MM.1S (cell line): ENCODE measurements at regions not wholly inside any gene's neighbourhood (a gene's known extent, or its start where the extent isn't known, plus 50 kb on each side); places are given as distances from the start of the nearest gene placed in this dataset.

Experiments
- DNase-seq: peaks from one replicate; pipeline ENCODE4 v3.0.0-alpha.2; 2015
- H2AFZ ChIP-seq: fragments of 300-600 bp; sonication (generic); 2 replicates; pipeline ENCODE4 v1.6.0; 2016; ENCODE audit warnings: antibody characterized with exemption, low read length
- H3F3A ChIP-seq: fragments of 300-600 bp; sonication (generic); 2 replicates; pipeline ENCODE4 v1.6.1; 2016; ENCODE audit warnings: mild to moderate bottlenecking, antibody characterized with exemption, low read length, moderate library complexity, mixed read lengths; ENCODE audit not compliant: insufficient read depth
- H3K27ac ChIP-seq: fragments of 300-600 bp; sonication (generic); 2 replicates; pipeline ENCODE4 v1.5.1; 2016; ENCODE audit warnings: mild to moderate bottlenecking, low read length
- H3K27me3 ChIP-seq: fragments of 300-600 bp; sonication (generic); replicated peaks from 2 replicates; pipeline ENCODE4 v1.6.0; 2016; ENCODE audit warnings: low read length; ENCODE audit not compliant: insufficient read depth
- H3K36me3 ChIP-seq: fragments of 300-600 bp; sonication (generic); replicated peaks from 2 replicates; pipeline ENCODE4 v1.6.1; 2016; ENCODE audit warnings: mild to moderate bottlenecking, low read length, mixed read lengths; ENCODE audit not compliant: insufficient read depth
- H3K4me1 ChIP-seq: fragments of 300-600 bp; sonication (generic); 2 replicates; pipeline ENCODE4 v1.6.1; 2016; ENCODE audit warnings: low read length, mixed read lengths
- H3K4me2 ChIP-seq: fragments of 300-600 bp; sonication (generic); 2 replicates; pipeline ENCODE4 v1.6.0; 2016; ENCODE audit warnings: low read depth, low read length
- H3K4me3 ChIP-seq: fragments of 300-600 bp; sonication (generic); 2 replicates; pipeline ENCODE4 v1.5.1; 2016; ENCODE audit warnings: low read length, mixed read lengths
- H3K79me2 ChIP-seq: fragments of 300-600 bp; sonication (generic); 2 replicates; pipeline ENCODE4 v1.6.1; 2016; ENCODE audit warnings: mixed run types, low read length, mixed read lengths
- H3K9ac ChIP-seq: fragments of 300-600 bp; sonication (generic); 2 replicates; pipeline ENCODE4 v1.6.1; 2016; ENCODE audit warnings: low read length, mixed read lengths
- H3K9me2 ChIP-seq: fragments of 300-600 bp; sonication (generic); replicated peaks from 2 replicates; pipeline ENCODE4 v1.6.1; 2016; ENCODE audit warnings: mild to moderate bottlenecking, low read length, mixed read lengths; ENCODE audit not compliant: insufficient read depth
- H3K9me3 ChIP-seq: fragments of 300-600 bp; sonication (generic); replicated peaks from 2 replicates; pipeline ENCODE4 v1.6.1; 2016; ENCODE audit warnings: mild to moderate bottlenecking, low read length, mixed read lengths; ENCODE audit not compliant: insufficient read depth
- H4K20me1 ChIP-seq: fragments of 300-600 bp; sonication (generic); 2 replicates; pipeline ENCODE4 v1.6.1; 2016; ENCODE audit warnings: mild to moderate bottlenecking, low read length, moderate library complexity, mixed read lengths; ENCODE audit not compliant: insufficient read depth
- CTCF ChIP-seq: fragments of 300-600 bp; sonication (generic); IDR thresholded peaks from 2 replicates; pipeline ENCODE4 v1.5.1; 2016; ENCODE audit warnings: antibody characterized with exemption, low read length, mixed read lengths
- EZH2 ChIP-seq: fragments of 300-600 bp; sonication (generic); optimal IDR thresholded peaks from 2 replicates; pipeline ENCODE3; 2017; ENCODE audit warnings: low read depth, mild to moderate bottlenecking, antibody characterized with exemption, low read length, mixed read lengths
- EZH2phosphoT487 ChIP-seq: fragments of 300-600 bp; sonication (generic); IDR thresholded peaks from 2 replicates; pipeline ENCODE4 v1.6.1; 2018; ENCODE audit warnings: antibody characterized with exemption, low read length

- H4K20me1 ChIP-seq = no peaks in the 10 kb centered on the region
- no peak overlapping the region for H3K27ac ChIP-seq
- DNase-seq = no peak
- TF ChIP-seq EZH2phosphoT487 (no peak), EZH2 (no peak), CTCF (no peak)
- H2AFZ ChIP-seq = no peak overlapping the region
- no peak overlapping the region for H3K4me3 ChIP-seq
- H3F3A ChIP-seq = no peaks in the 10 kb centered on the region
- H3K27me3 ChIP-seq = no peaks in the 10 kb centered on the region
- H3K4me2 ChIP-seq = no peak overlapping the region
- no peaks in the 10 kb centered on the region for H3K9me2 ChIP-seq
- H3K4me1 ChIP-seq = no peaks in the 10 kb centered on the region
- H3K9me3 ChIP-seq = no peaks in the 10 kb centered on the region
- no peak overlapping the region for H3K9ac ChIP-seq
- no peaks in the 10 kb centered on the region for H3K36me3 ChIP-seq
- H3K79me2 ChIP-seq = no peaks in the 10 kb centered on the region
Measured at GRCh38 chr20:24138196-24138857, 149.7 kb upstream of the GGTLC1 start.

GRCh38 chr20:24136659-24137246, 148.2 kb upstream of the GGTLC1 start:
- H3K9me2 ChIP-seq = no peaks in the 10 kb centered on the region
- no peaks in the 10 kb centered on the region for H3F3A ChIP-seq
- H4K20me1 ChIP-seq = no peaks in the 10 kb centered on the region
- no peaks in the 10 kb centered on the region for H3K79me2 ChIP-seq
- no peaks in the 10 kb centered on the region for H3K27me3 ChIP-seq
- no peak overlapping the region for H3K4me3 ChIP-seq
- H3K9me3 ChIP-seq = no peaks in the 10 kb centered on the region
- H2AFZ ChIP-seq = no peak overlapping the region
- no peak overlapping the region for H3K4me2 ChIP-seq
- DNase-seq = no peak
- H3K4me1 ChIP-seq = peaks cover 4% of the 10 kb centered on the region; the same call in 1 of the 2 replicates
- no peak overlapping the region for H3K27ac ChIP-seq
- no peak for TF ChIP-seq CTCF
- no peak for TF ChIP-seq EZH2phosphoT487
- TF ChIP-seq EZH2 = no peak
- H3K36me3 ChIP-seq = no peaks in the 10 kb centered on the region
- no peak overlapping the region for H3K9ac ChIP-seq

- no peaks in the 10 kb centered on the region for H3K36me3 ChIP-seq
- no peak overlapping the region for H3K4me2 ChIP-seq
- H3K4me3 ChIP-seq = no peak overlapping the region
- H3K9me2 ChIP-seq = no peaks in the 10 kb centered on the region
- no peak for TF ChIP-seq EZH2
- TF ChIP-seq EZH2phosphoT487 = no peak
- TF ChIP-seq CTCF = no peak
- no peak overlapping the region for H2AFZ ChIP-seq
- no peaks in the 10 kb centered on the region for H3K27me3 ChIP-seq
- no peaks in the 10 kb centered on the region for H4K20me1 ChIP-seq
- no peaks in the 10 kb centered on the region for H3K79me2 ChIP-seq
- H3K27ac ChIP-seq = no peak overlapping the region
- no peaks in the 10 kb centered on the region for H3K9me3 ChIP-seq
- H3K9ac ChIP-seq = no peak overlapping the region
- no peaks in the 10 kb centered on the region for H3F3A ChIP-seq
- peaks cover 7% of the 10 kb centered on the region; the same call in 1 of the 2 replicates for H3K4me1 ChIP-seq
- no peak for DNase-seq
Measured at GRCh38 chr20:24135781-24136180, 147.2 kb upstream of the GGTLC1 start.
